ENCODE measurements at regions not wholly inside any gene's neighbourhood (a gene's known extent, or its start where the extent isn't known, plus 50 kb on each side); places are given as distances from the start of the nearest gene placed in this dataset.

GRCh38 chr4:57200799-57201327 lies 90.7 kb upstream of the IGFBP7 start:
- TF ChIP-seq BCL3 (IDR thresholded peaks at IDR 0.05; ENCODE audit: borderline replicate concordance, insufficient read depth, low read depth, low read length, poor library complexity, severe bottlenecking) (no peak), EZH2 (IDR thresholded peaks at IDR 0.05; ENCODE audit: borderline replicate concordance, control insufficient read depth, low read depth, low read length) (no peak), POLR2A (IDR thresholded peaks at IDR 0.05; ENCODE audit: low read depth, low read length) (no peak), NFXL1 (IDR thresholded peaks at IDR 0.05; ENCODE audit: borderline replicate concordance) (no peak), TCF3 (IDR thresholded peaks at IDR 0.05; ENCODE audit: borderline replicate concordance, insufficient read depth, low read depth, low read length) (no peak), POLR2AphosphoS5 (IDR thresholded peaks at IDR 0.05; ENCODE audit: low read length) (no peak), MXI1 (IDR thresholded peaks at IDR 0.05; ENCODE audit: low read depth, low read length) (no peak), ZBTB40 (IDR thresholded peaks at IDR 0.05; ENCODE audit: borderline replicate concordance) (no peak), NFYB (IDR thresholded peaks at IDR 0.05; ENCODE audit: insufficient read depth, low read depth, low read length) (no peak), STAT1 (conservative IDR thresholded peaks at IDR 0.05) (no peak)

All from GM12878 (cell line).